ENCODE measurements at regions not wholly inside any gene's neighbourhood (a gene's known extent, or its start where the extent isn't known, plus 50 kb on each side); places are given as distances from the start of the nearest gene placed in this dataset.
"Not testable (repeated sequence)": the region's sequence is repeated elsewhere in the genome, so short reads cannot be mapped to it uniquely, and the experiment has no call there.

GRCh38 chr7:58085444-58085843, 635.5 kb downstream of the ZNF716 start:
- H3K36me3 ChIP-seq (ENCODE audit: control insufficient read depth in 1 of 2, insufficient read depth in 2 of 2, low read length in 1 of 2); H3K4me3 ChIP-seq (ENCODE audit: low read length in 2 of 2); ATAC-seq (ENCODE audit: low FRiP score); H3K27ac ChIP-seq (ENCODE audit: low read depth in 1 of 2, low read length in 2 of 2); H3K4me1 ChIP-seq (ENCODE audit: control insufficient read depth in 1 of 2, insufficient read depth in 2 of 2, low read length in 2 of 2); H3K27me3 ChIP-seq (ENCODE audit: control insufficient read depth in 1 of 2, insufficient read depth in 2 of 2, low read length in 1 of 2); DNase-seq; H3K9me3 ChIP-seq (ENCODE audit: control insufficient read depth, low read length); intact Hi-C loops (cut with DNase I): not testable (repeated sequence)
- WGBS, 2 donors = 74 to 76% methylated on average over 3 of the region's 3 CpGs

GRCh38 chr7:58086461-58086860, 636.5 kb downstream of the ZNF716 start:
- Histone ChIP-seq H3K27ac (ENCODE audit: low read depth in 1 of 2, low read length in 2 of 2) (no peak overlapping the region), H3K4me1 (ENCODE audit: control insufficient read depth in 1 of 2, insufficient read depth in 2 of 2, low read length in 2 of 2) (no peaks in the 10 kb centered on the region), H3K27me3 (ENCODE audit: control insufficient read depth in 1 of 2, insufficient read depth in 2 of 2, low read length in 1 of 2) (no peaks in the 10 kb centered on the region), H3K4me3 (ENCODE audit: low read length in 2 of 2) (no peak overlapping the region), H3K36me3 (ENCODE audit: control insufficient read depth in 1 of 2, insufficient read depth in 2 of 2, low read length in 1 of 2) (no peaks in the 10 kb centered on the region), H3K9me3 (ENCODE audit: control insufficient read depth, low read length) (no peaks in the 10 kb centered on the region)
- intact Hi-C loops (cut with DNase I) = no loop called here
- ATAC-seq (ENCODE audit: low FRiP score) (no peak), DNase-seq (peak; percentile 31 to 62)
- WGBS, 2 donors = 68 to 69% methylated on average over 36 to 40 of the region's 40 CpGs

- Histone ChIP-seq H3K4me1 (ENCODE audit: control insufficient read depth in 1 of 2, insufficient read depth in 2 of 2, low read length in 2 of 2) (no peaks in the 10 kb centered on the region), H3K9me3 (ENCODE audit: control insufficient read depth, low read length) (no peaks in the 10 kb centered on the region), H3K36me3 (ENCODE audit: control insufficient read depth in 1 of 2, insufficient read depth in 2 of 2, low read length in 1 of 2) (no peaks in the 10 kb centered on the region), H3K27ac (ENCODE audit: low read depth in 1 of 2, low read length in 2 of 2) (no peak overlapping the region), H3K27me3 (ENCODE audit: control insufficient read depth in 1 of 2, insufficient read depth in 2 of 2, low read length in 1 of 2) (no peaks in the 10 kb centered on the region), H3K4me3 (ENCODE audit: low read length in 2 of 2) (no peak overlapping the region)
- ATAC-seq (ENCODE audit: low FRiP score) = no peak
- WGBS, 2 donors = 61 to 67% methylated on average over 65 of the region's 65 CpGs
- DNase-seq = peak; percentile 27 to 67
- intact Hi-C loops (cut with DNase I) = no loop called here
Observed at GRCh38 chr7:58086871-58087535, 637.0 kb downstream of the ZNF716 start.

GRCh38 chr7:58087536-58088190, 637.7 kb downstream of the ZNF716 start:
- no peak overlapping the region for H3K4me3 ChIP-seq (ENCODE audit: low read length in 2 of 2)
- no peaks in the 10 kb centered on the region for H3K36me3 ChIP-seq (ENCODE audit: control insufficient read depth in 1 of 2, insufficient read depth in 2 of 2, low read length in 1 of 2)
- no peak for ATAC-seq (ENCODE audit: low FRiP score)
- DNase-seq = peak; percentile 30 to 64
- intact Hi-C loops (cut with DNase I) = no loop called here
- WGBS, 2 donors = 62 to 73% methylated on average over 41 to 56 of the region's 56 CpGs
- H3K9me3 ChIP-seq (ENCODE audit: control insufficient read depth, low read length) = no peaks in the 10 kb centered on the region
- H3K27me3 ChIP-seq (ENCODE audit: control insufficient read depth in 1 of 2, insufficient read depth in 2 of 2, low read length in 1 of 2) = no peaks in the 10 kb centered on the region
- no peak overlapping the region for H3K27ac ChIP-seq (ENCODE audit: low read depth in 1 of 2, low read length in 2 of 2)
- H3K4me1 ChIP-seq (ENCODE audit: control insufficient read depth in 1 of 2, insufficient read depth in 2 of 2, low read length in 2 of 2) = no peaks in the 10 kb centered on the region

- H3K36me3 ChIP-seq (ENCODE audit: control insufficient read depth in 1 of 2, insufficient read depth in 2 of 2, low read length in 1 of 2); H3K27ac ChIP-seq (ENCODE audit: low read depth in 1 of 2, low read length in 2 of 2); H3K9me3 ChIP-seq (ENCODE audit: control insufficient read depth, low read length); intact Hi-C loops (cut with DNase I); H3K4me1 ChIP-seq (ENCODE audit: control insufficient read depth in 1 of 2, insufficient read depth in 2 of 2, low read length in 2 of 2); H3K4me3 ChIP-seq (ENCODE audit: low read length in 2 of 2); H3K27me3 ChIP-seq (ENCODE audit: control insufficient read depth in 1 of 2, insufficient read depth in 2 of 2, low read length in 1 of 2); ATAC-seq (ENCODE audit: low FRiP score): not testable (repeated sequence)
- WGBS, 2 donors = 77 to 79% methylated on average over 19 of the region's 19 CpGs
- peak in 1 of 2 donors; percentile 37 for DNase-seq
Observed at GRCh38 chr7:58088191-58088560, 638.2 kb downstream of the ZNF716 start.

- DNase-seq; H3K4me1 ChIP-seq (ENCODE audit: control insufficient read depth in 1 of 2, insufficient read depth in 2 of 2, low read length in 2 of 2); H3K4me3 ChIP-seq (ENCODE audit: low read length in 2 of 2); ATAC-seq (ENCODE audit: low FRiP score); H3K36me3 ChIP-seq (ENCODE audit: control insufficient read depth in 1 of 2, insufficient read depth in 2 of 2, low read length in 1 of 2); intact Hi-C loops (cut with DNase I); H3K9me3 ChIP-seq (ENCODE audit: control insufficient read depth, low read length); H3K27me3 ChIP-seq (ENCODE audit: control insufficient read depth in 1 of 2, insufficient read depth in 2 of 2, low read length in 1 of 2); H3K27ac ChIP-seq (ENCODE audit: low read depth in 1 of 2, low read length in 2 of 2): not testable (repeated sequence)
- WGBS, 2 donors = 12 to 14% methylated on average over 1 of the region's 1 CpG
Observed at GRCh38 chr7:58091063-58091462, 641.1 kb downstream of the ZNF716 start.
